ENCODE measurements at regions not wholly inside any gene's neighbourhood (a gene's known extent, or its start where the extent isn't known, plus 50 kb on each side); places are given as distances from the start of the nearest gene placed in this dataset.
A peak's percentile ranks its signal among the peaks of the same experiment; 100 is the strongest.
"Not testable (repeated sequence)": the region's sequence is repeated elsewhere in the genome, so short reads cannot be mapped to it uniquely, and the experiment has no call there.

GRCh38 chr16:85239239-85239638, 127.0 kb upstream of the CIBAR2 start:
- DNase-seq (ENCODE audit: low spot score) = no peak

GRCh38 chr16:85239871-85240270, 127.6 kb upstream of the CIBAR2 start:
- DNase-seq (ENCODE audit: low spot score) = no peak

GRCh38 chr16:85240982-85241924, 129.0 kb upstream of the CIBAR2 start:
- peak; percentile 73 for DNase-seq (ENCODE audit: low spot score)

- DNase-seq (ENCODE audit: low spot score) = no peak
These were observed 129.9 kb upstream of the CIBAR2 start for GRCh38 chr16:85242140-85242539.

- DNase-seq (ENCODE audit: low spot score) = no peak
These were observed 131.0 kb upstream of the CIBAR2 start for GRCh38 chr16:85243308-85243707.

- DNase-seq (ENCODE audit: low spot score) = not testable (repeated sequence)
These were observed 132.2 kb upstream of the CIBAR2 start for GRCh38 chr16:85244452-85244851.

GRCh38 chr16:85245307-85246172, 133.3 kb upstream of the CIBAR2 start:
- DNase-seq (ENCODE audit: low spot score) = peak; percentile 80

GRCh38 chr16:85246473-85246872, 134.2 kb upstream of the CIBAR2 start:
- no peak for DNase-seq (ENCODE audit: low spot score)

- DNase-seq (ENCODE audit: low spot score) = no peak
These were observed 134.7 kb upstream of the CIBAR2 start for GRCh38 chr16:85246973-85247372.

- no peak for DNase-seq (ENCODE audit: low spot score)
These were observed 136.1 kb upstream of the CIBAR2 start for GRCh38 chr16:85248342-85248741.

GRCh38 chr16:85248857-85249256, 136.6 kb upstream of the CIBAR2 start:
- no peak for DNase-seq (ENCODE audit: low spot score)

- no peak for DNase-seq (ENCODE audit: low spot score)
These were observed 137.3 kb upstream of the CIBAR2 start for GRCh38 chr16:85249418-85250146.

- DNase-seq (ENCODE audit: low spot score) = no peak
These were observed 137.8 kb upstream of the CIBAR2 start for GRCh38 chr16:85250147-85250463.

GRCh38 chr16:85250609-85251223, 138.4 kb upstream of the CIBAR2 start:
- DNase-seq (ENCODE audit: low spot score) = no peak

GRCh38 chr16:85251225-85251760, 139.0 kb upstream of the CIBAR2 start:
- no peak for DNase-seq (ENCODE audit: low spot score)

GRCh38 chr16:85252014-85252413, 139.7 kb upstream of the CIBAR2 start:
- DNase-seq (ENCODE audit: low spot score) = no peak

- no peak for DNase-seq (ENCODE audit: low spot score)
These were observed 140.2 kb upstream of the CIBAR2 start for GRCh38 chr16:85252461-85252860.

- DNase-seq (ENCODE audit: low spot score) = no peak
These were observed 141.0 kb upstream of the CIBAR2 start for GRCh38 chr16:85253084-85253941.

GRCh38 chr16:85254051-85254450, 141.8 kb upstream of the CIBAR2 start:
- DNase-seq (ENCODE audit: low spot score) = no peak

- no peak for DNase-seq (ENCODE audit: low spot score)
These were observed 142.6 kb upstream of the CIBAR2 start for GRCh38 chr16:85254921-85255320.

Data from H4 (cell line).